Aorta (tissue), 5 donors: ENCODE measurements at regions not wholly inside any gene's neighbourhood (a gene's known extent, or its start where the extent isn't known, plus 50 kb on each side); places are given as distances from the start of the nearest gene placed in this dataset.
"Not testable (repeated sequence)": the region's sequence is repeated elsewhere in the genome, so short reads cannot be mapped to it uniquely, and the experiment has no call there.

ENCODE experiments used
- ATAC-seq: fragments of 200-7000 bp; cut with Tn5 transposase; one replicate; pipeline ENCODE4 v1.9.1; 2022; ENCODE audit warnings: moderate library complexity; ENCODE audit not compliant: low FRiP score
- DNase-seq, 2 donors: peaks; one replicate each; pipeline ENCODE4 v3.0.0-alpha.2; 2020
- H3K27ac ChIP-seq, 2 donors: one replicate each; pipeline ENCODE4 v1.5.1; 2013; ENCODE audit warnings: low read length in 2 of 2, mild to moderate bottlenecking in 2 of 2, moderate library complexity in 2 of 2, control low read depth in 1 of 2, inconsistent platforms in 1 of 2, low read depth in 1 of 2
- H3K27me3 ChIP-seq, 2 donors: one replicate each; pipeline ENCODE4 v1.6.1; 2013; ENCODE audit warnings: control low read depth in 1 of 2, low read length in 1 of 2, mild to moderate bottlenecking in 1 of 2, moderate library complexity in 1 of 2; ENCODE audit not compliant: insufficient read depth in 2 of 2, control insufficient read depth in 1 of 2
- H3K36me3 ChIP-seq, 2 donors: one replicate each; pipeline ENCODE4 v1.6.1; 2013; ENCODE audit warnings: control low read depth in 1 of 2, low read length in 1 of 2, mild to moderate bottlenecking in 1 of 2; ENCODE audit not compliant: insufficient read depth in 2 of 2, control insufficient read depth in 1 of 2
- H3K4me1 ChIP-seq, 2 donors: one replicate each; pipeline ENCODE4 v1.6.1; 2013; ENCODE audit warnings: low read length in 2 of 2, control low read depth in 1 of 2, mild to moderate bottlenecking in 1 of 2, moderate library complexity in 1 of 2; ENCODE audit not compliant: insufficient read depth in 2 of 2, control insufficient read depth in 1 of 2
- H3K4me3 ChIP-seq, 2 donors: one replicate each; pipeline ENCODE4 v1.5.1; 2013; ENCODE audit warnings: low read length in 2 of 2, control low read depth in 1 of 2, mild to moderate bottlenecking in 1 of 2
- H3K9me3 ChIP-seq: one replicate; pipeline ENCODE4 v1.6.1; 2013; ENCODE audit warnings: mild to moderate bottlenecking, low read length; ENCODE audit not compliant: control insufficient read depth
- WGBS, 2 donors: extraction: QIAGEN DNeasy Blood & Tissue Kit; methylation state at CpG; one replicate each; pipeline ENCODE4 v1.1.7; 2013; 5-methylcytosine and 5-hydroxymethylcytosine counted together
- intact Hi-C, 2 donors: fragments of 100-400 bp; cut with DNase I; formaldehyde crosslinking; loops; one replicate each; pipeline versions ENCODE4 v1.14.2 to v1.15.0; 2022
- donor health status: healthy with polysubstance abuse.
- donor health status: Bipolar disorder and iron deficiency.
- donor health status: DM: no; HTN: no; CAD: no.
- donor health status: DM: no; HTN: no; CAD: no.
- donor health status: DM: yes; HTN: yes; CAD: no.

DNA sequence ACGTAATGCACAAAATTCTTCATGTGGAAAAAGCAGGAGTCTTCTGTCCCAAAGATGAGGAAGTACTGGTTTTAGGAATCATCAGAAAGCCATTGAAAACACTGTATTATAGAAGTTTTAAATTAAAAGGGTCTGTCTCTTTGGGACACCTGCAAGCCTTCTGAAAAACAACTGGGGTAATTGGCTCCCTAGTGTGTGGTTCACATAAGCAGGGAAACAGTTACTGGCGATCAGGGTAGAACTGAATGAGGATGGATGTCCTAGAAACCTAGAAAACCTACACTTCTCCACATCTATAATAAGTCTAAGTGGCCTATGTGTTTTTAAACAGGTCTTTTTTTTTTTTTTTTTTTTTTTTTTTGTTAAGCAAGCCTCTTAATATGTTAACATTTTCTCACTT, 945.5 kb upstream of the PCDH10 start:
- intact Hi-C loops, result no loop called here
- no peak for DNase-seq
- Histone ChIP-seq H3K4me3 (no peak overlapping the region), H3K27me3 (no peaks in the 10 kb centered on the region), H3K27ac (no peak overlapping the region), H3K4me1 (no peaks in the 10 kb centered on the region), H3K36me3 (no peaks in the 10 kb centered on the region), H3K9me3 (no peaks in the 10 kb centered on the region)
- 52 to 53% methylated on average over 2 of the region's 2 CpGs for WGBS, 2 donors
- no peak for ATAC-seq

DNA sequence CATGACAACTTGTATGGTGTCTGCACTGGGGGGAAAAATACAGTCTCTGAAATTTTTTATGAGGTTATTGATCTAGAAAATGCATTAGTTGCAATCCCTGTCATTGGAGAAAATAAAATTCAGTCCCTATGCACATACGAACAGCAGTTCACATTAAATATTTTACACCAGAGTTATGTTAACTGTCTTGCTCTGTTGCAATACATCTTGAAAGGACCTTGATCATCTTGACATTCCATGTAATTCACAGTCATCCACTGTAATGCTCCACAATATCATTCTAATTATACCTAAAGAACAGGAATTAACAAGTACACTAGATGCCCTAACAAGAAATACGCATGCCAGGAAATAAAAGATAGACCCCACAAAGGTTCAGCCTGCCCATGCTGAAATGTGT, 934.6 kb upstream of the PCDH10 start:
- intact Hi-C loops, result no loop called here
- Histone ChIP-seq H3K27me3 (no peaks in the 10 kb centered on the region), H3K4me3 (no peak overlapping the region), H3K36me3 (no peaks in the 10 kb centered on the region), H3K27ac (no peak overlapping the region), H3K9me3 (no peaks in the 10 kb centered on the region), H3K4me1 (no peaks in the 10 kb centered on the region)
- no peak for ATAC-seq
- WGBS, 2 donors, result 85 to 86% methylated on average over 2 of the region's 2 CpGs
- no peak for DNase-seq

DNA sequence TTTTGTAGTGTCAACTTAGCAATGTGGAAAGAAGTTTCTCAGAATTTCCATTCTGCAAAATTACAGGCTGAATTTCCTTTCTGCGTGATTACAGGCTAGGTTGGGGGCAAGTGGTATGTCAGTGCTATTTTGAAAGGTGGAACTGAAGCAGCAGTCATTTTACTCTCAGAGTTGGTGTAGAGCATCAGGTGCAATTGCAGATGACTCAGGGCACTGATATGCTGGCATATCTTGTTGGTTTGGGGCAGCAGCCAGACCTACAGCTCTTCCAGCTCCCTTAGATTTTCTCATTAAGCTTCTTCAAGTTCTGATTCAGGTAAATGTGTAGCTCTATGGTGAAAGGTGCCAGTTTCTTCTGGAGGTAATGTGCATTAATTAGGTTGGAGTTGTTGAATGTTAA, 930.7 kb upstream of the PCDH10 start:
- Histone ChIP-seq H3K27ac (no peak overlapping the region), H3K27me3 (no peaks in the 10 kb centered on the region), H3K4me3 (no peak overlapping the region), H3K36me3 (no peaks in the 10 kb centered on the region), H3K4me1 (no peaks in the 10 kb centered on the region), H3K9me3 (no peaks in the 10 kb centered on the region)
- DNase-seq (no peak), ATAC-seq (no peak)
- intact Hi-C loops, result no loop called here
- WGBS, 2 donors, result 82 to 87% methylated on average over 1 of the region's 1 CpG

DNA sequence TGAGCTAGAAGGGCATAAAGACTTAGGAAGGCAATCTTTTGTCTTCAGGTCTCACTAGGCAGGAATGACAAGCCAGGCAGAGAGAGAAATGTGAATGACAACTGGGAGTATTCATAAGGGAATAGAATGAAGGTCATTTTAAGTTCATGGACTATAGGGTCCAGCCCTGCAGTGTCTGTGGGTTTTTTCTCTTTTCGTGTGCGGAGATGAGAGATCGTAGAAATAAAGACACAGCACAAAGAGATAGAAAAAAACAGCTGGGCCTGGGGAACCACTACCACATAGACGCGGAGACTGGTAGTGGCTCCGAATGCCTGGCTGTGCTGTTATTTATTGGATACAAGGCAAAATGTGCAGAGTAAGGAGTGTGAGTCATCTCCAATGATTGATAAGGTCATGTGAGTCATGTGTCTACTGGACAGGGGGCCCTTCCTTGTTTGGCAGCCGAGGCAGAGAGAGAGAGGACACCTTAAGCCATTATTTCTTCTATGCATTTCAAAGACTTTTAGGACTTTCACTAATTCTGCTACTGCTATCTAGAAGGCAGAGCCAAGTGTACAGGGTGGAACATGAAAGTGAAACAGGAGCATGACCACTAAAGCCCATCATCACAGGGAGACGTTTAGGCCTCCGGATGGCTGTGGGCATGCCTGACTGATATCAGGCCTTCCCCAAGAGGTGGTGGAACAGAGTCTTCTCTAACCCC, 921.8 kb upstream of the PCDH10 start:
- H3K4me3 ChIP-seq, result no peak overlapping the region
- intact Hi-C loops, result no loop called here

DNA sequence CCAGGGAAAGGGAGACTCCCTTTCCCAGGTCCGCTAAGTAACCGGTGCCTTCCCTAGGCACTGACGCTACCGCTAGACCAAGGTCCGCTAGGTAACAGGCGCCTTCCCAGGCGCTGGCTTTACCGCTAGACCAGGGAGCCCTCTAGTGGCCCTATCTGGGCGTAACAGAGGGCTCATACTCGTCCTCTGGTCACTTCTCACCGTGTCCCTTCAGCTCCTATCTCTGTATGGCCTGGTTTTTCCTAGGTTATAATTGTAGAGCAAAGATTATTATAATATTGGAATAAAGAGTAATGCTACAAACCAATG, 921.3 kb upstream of the PCDH10 start:
- H3K9me3 ChIP-seq, H3K27me3 ChIP-seq, H3K36me3 ChIP-seq, H3K4me3 ChIP-seq, ATAC-seq, H3K4me1 ChIP-seq, intact Hi-C loops, H3K27ac ChIP-seq: not testable (repeated sequence)
- DNase-seq, result peak in 1 of 2 donors; percentile 53
- WGBS, 2 donors, result 55 to 61% methylated on average over 11 of the region's 11 CpGs

More for the DNA sequence above, 921.8 kb upstream of the PCDH10 start:
- Histone ChIP-seq H3K27me3 (no peaks in the 10 kb centered on the region), H3K27ac (no peak overlapping the region), H3K9me3 (peaks cover 2% of the 10 kb centered on the region), H3K36me3 (no peaks in the 10 kb centered on the region), H3K4me1 (no peaks in the 10 kb centered on the region)
- DNase-seq (no peak), ATAC-seq (no peak)
- WGBS, 2 donors, result 68 to 70% methylated on average over 9 of the region's 9 CpGs

DNA sequence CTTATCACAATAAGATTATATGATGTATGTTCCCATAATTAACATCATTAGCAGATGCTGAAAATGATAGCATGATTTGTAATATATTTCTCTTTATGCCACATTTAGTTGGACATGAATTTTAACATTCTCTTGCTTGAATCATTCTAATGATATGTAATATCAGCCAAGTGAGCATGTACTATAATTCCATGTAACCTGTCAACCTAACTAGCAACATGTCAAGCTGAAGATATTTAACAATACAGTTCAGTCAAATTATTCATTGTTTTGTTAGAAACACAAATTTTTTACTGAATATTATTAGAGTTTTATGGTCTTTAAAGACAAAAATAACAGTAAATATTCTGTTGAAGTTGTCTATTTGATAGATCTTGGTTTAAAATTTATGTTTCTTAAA, 920.4 kb upstream of the PCDH10 start:
- no peak for ATAC-seq
- H3K4me1 ChIP-seq, result no peaks in the 10 kb centered on the region
- intact Hi-C loops, result no loop called here

DNA sequence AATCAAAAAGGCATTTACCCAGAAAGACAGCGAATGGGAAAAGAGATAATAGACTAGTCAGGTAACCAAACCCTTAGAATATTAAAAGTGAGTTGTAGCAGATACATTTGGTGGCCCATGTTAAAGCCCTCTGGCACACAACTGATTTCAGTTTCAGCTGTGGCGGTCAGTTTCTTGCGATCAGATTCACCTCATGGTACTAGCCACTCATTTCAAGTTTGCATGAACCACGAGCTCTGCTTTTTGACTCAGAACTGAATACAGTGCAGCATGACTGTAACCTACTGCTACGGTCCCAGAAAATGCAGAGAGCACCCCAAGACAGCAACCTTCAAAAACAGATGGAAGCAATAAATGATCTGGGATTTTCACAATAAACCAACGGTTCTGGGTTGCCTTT, 919.1 kb upstream of the PCDH10 start:
- no peak for DNase-seq
- Histone ChIP-seq H3K27ac (no peak overlapping the region), H3K36me3 (no peaks in the 10 kb centered on the region), H3K9me3 (peaks cover 2% of the 10 kb centered on the region), H3K27me3 (no peaks in the 10 kb centered on the region), H3K4me1 (no peaks in the 10 kb centered on the region), H3K4me3 (no peak overlapping the region)
- intact Hi-C loops, result no loop called here
- WGBS, 2 donors, result 83 to 85% methylated on average over 6 of the region's 6 CpGs
- no peak for ATAC-seq

More for the DNA sequence above, 920.4 kb upstream of the PCDH10 start:
- Histone ChIP-seq H3K4me3 (no peak overlapping the region), H3K36me3 (no peaks in the 10 kb centered on the region), H3K9me3 (peaks cover 2% of the 10 kb centered on the region), H3K27ac (no peak overlapping the region), H3K27me3 (no peaks in the 10 kb centered on the region)
- no peak for DNase-seq

DNA sequence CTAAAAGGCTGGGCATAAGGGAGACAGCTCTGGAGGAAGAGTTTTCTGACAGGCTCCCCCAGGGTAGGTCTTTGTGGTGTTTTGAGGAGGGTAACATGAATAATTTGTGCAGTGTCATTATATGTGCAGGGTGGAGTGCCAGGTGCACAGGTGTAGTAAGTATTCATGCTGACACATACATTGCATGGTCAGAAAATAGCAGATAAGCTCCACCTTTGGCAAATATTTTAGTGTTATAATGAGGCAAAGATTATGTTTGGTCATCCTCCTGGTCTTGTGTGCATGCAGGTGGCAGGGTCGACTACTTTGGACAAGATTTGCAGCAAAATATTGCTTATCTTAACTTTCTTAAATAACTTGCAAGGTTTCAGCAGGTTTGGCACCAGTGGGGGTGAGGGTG, 910.4 kb upstream of the PCDH10 start:
- H3K36me3 ChIP-seq, result no peaks in the 10 kb centered on the region
- H3K4me3 ChIP-seq, result no peak overlapping the region
- H3K27me3 ChIP-seq, result no peaks in the 10 kb centered on the region
- no peak for ATAC-seq
- WGBS, 2 donors, result 75 to 81% methylated on average over 1 of the region's 1 CpG
- intact Hi-C loops, result no loop called here
- no peaks in the 10 kb centered on the region for H3K4me1 ChIP-seq
- DNase-seq, result no peak
- no peaks in the 10 kb centered on the region for H3K9me3 ChIP-seq
- H3K27ac ChIP-seq, result no peak overlapping the region

DNA sequence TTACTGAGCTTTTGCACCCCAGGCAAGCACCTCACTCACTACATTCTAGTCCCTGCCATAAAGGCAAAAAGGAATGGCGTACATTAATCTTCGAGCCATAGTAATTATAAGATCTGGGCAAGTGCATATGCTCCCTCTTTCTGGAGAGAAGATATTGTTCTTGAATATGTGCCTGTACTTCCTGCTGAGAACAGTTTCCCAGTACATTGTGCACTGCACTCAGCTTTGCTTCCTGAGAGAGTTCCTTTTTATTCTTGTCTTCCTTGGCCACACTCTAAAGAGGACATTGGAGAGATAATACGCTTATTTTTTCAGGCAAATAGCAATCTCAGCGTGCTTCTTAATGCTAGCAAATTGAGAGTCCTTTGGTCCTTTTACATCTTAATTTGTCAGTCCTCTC, 909.0 kb upstream of the PCDH10 start:
- ATAC-seq (no peak), DNase-seq (no peak)
- Histone ChIP-seq H3K36me3 (no peaks in the 10 kb centered on the region), H3K9me3 (no peaks in the 10 kb centered on the region), H3K4me1 (no peaks in the 10 kb centered on the region), H3K27ac (no peak overlapping the region), H3K27me3 (no peaks in the 10 kb centered on the region), H3K4me3 (no peak overlapping the region)
- intact Hi-C loops, result no loop called here
- WGBS, 2 donors, result 52 to 57% methylated on average over 4 of the region's 4 CpGs
